SK-N-SH (cell line): ENCODE measurements at regions not wholly inside any gene's neighbourhood (a gene's known extent, or its start where the extent isn't known, plus 50 kb on each side); places are given as distances from the start of the nearest gene placed in this dataset.

Source experiments
- CTCF ChIA-PET: fragments of 300-600, 350-600 bp; formaldehyde crosslinking; extraction: SDS; loops from one replicate; lab custom pipeline; 2021; lab: Yijun Ruan, JAX
- POLR2A ChIA-PET: fragments of 350-600 bp; sonication (Branson Sonifier 250); formaldehyde crosslinking; extraction: SDS; loops from one replicate; lab custom pipeline; 2020; ENCODE audit warnings: antibody characterized with exemption, inconsistent platforms; lab: Yijun Ruan, JAX
- DNase-seq: peaks from one replicate; pipeline ENCODE4 v3.0.0; 2012
- H2AFZ ChIP-seq: fragments of 200-600 bp; sonication (generic); 2 replicates; pipeline ENCODE4 v1.8.1; 2016; ENCODE audit warnings: antibody characterized with exemption, mild to moderate bottlenecking, low read depth
- H3F3A ChIP-seq: fragments of 200-600 bp; sonication (generic); replicated peaks from 2 replicates; pipeline ENCODE3; 2016; ENCODE audit warnings: antibody characterized with exemption, mild to moderate bottlenecking; ENCODE audit not compliant: insufficient read depth
- H3K27ac ChIP-seq, 2 experiments: fragments of 200-500 bp in 1 of 2; fragments of 200-600 bp in 1 of 2; sonication (Bioruptor generic) in 1 of 2; sonication (generic), shearing (Covaris generic) in 1 of 2; 2 replicates each; pipeline versions ENCODE4 v1.5.1 to v1.6.1; 2014 to 2016; ENCODE audit warnings: low read depth in 2 of 2, inconsistent platforms in 1 of 2, low read length in 1 of 2, mild to moderate bottlenecking in 1 of 2, mixed read lengths in 1 of 2
- H3K27me3 ChIP-seq: fragments of 200-600 bp; sonication (generic), shearing (Covaris generic); 2 replicates; pipeline ENCODE4 v1.6.1; 2016; ENCODE audit warnings: mixed run types; ENCODE audit not compliant: insufficient read depth
- H3K36me3 ChIP-seq, 2 experiments: fragments of 200-500 bp in 1 of 2; fragments of 200-600 bp in 1 of 2; sonication (Bioruptor generic) in 1 of 2; sonication (generic) in 1 of 2; replicated peaks in 1 of 2; 2 replicates each; pipeline versions ENCODE3 to v1.5.1; 2014 to 2016; ENCODE audit warnings: low read length in 1 of 2, mild to moderate bottlenecking in 1 of 2; ENCODE audit not compliant: insufficient read depth in 2 of 2, control insufficient read depth in 1 of 2
- H3K4me1 ChIP-seq, 2 experiments: fragments of 200-500 bp in 1 of 2; fragments of 200-600 bp in 1 of 2; sonication (Bioruptor generic) in 1 of 2; sonication (generic), shearing (Covaris generic) in 1 of 2; 2 replicates each; pipeline versions ENCODE4 v1.5.1 to v1.6.1; 2014 to 2016; ENCODE audit warnings: low read depth in 1 of 2, low read length in 1 of 2, mixed run types in 1 of 2; ENCODE audit not compliant: insufficient read depth in 2 of 2, control insufficient read depth in 1 of 2
- H3K4me2 ChIP-seq: fragments of 200-600 bp; sonication (generic), shearing (Covaris generic); 2 replicates; pipeline ENCODE4 v1.6.1; 2017; ENCODE audit warnings: mixed run types
- H3K4me3 ChIP-seq, 2 experiments: fragments of 200-500 bp in 1 of 2; fragments of 200-600 bp in 1 of 2; sonication (Bioruptor generic) in 1 of 2; sonication (generic), shearing (Covaris generic) in 1 of 2; 2 replicates each; pipeline versions ENCODE4 v1.5.1 to v1.8.1; 2014 to 2016; ENCODE audit warnings: low read depth in 2 of 2, inconsistent platforms in 1 of 2, low read length in 1 of 2, mild to moderate bottlenecking in 1 of 2, mixed read lengths in 1 of 2, moderate library complexity in 1 of 2
- H3K79me2 ChIP-seq: fragments of 200-600 bp; sonication (generic); 2 replicates; pipeline ENCODE4 v1.8.1; 2017; ENCODE audit warnings: mild to moderate bottlenecking; ENCODE audit not compliant: insufficient read depth
- H3K9ac ChIP-seq: fragments of 200-600 bp; sonication (generic); 2 replicates; pipeline ENCODE4 v1.6.1; 2017; ENCODE audit warnings: mixed run types
- H3K9me2 ChIP-seq: fragments of 200-600 bp; sonication (generic); 2 replicates; pipeline ENCODE4 v1.6.1; 2017; ENCODE audit warnings: mixed run types
- H3K9me3 ChIP-seq: fragments of 200-600 bp; sonication (generic); 2 replicates; pipeline ENCODE4 v1.6.1; 2017; ENCODE audit warnings: mixed run types, mild to moderate bottlenecking, moderate library complexity
- H4K20me1 ChIP-seq: fragments of 200-600 bp; sonication (generic); 2 replicates; pipeline ENCODE4 v1.6.1; 2017; ENCODE audit warnings: mild to moderate bottlenecking, mixed run types; ENCODE audit not compliant: insufficient read depth
- CTCF ChIP-seq: fragments of 200-600 bp; sonication (generic); IDR thresholded peaks from 2 replicates; pipeline ENCODE4 v1.6.1; 2017; ENCODE audit warnings: antibody characterized with exemption, mild to moderate bottlenecking, moderate library complexity
- ELF1 ChIP-seq: IDR thresholded peaks from 2 replicates; pipeline ENCODE4 v1.4.0; 2012
- EZH2phosphoT487 ChIP-seq: fragments of 200-600 bp; sonication (generic); IDR thresholded peaks from 2 replicates; pipeline ENCODE4 v1.6.1; 2017; ENCODE audit warnings: low read depth, mixed run types, mild to moderate bottlenecking, antibody characterized with exemption, moderate library complexity, borderline replicate concordance
- FOXJ3 ChIP-seq: sonication (generic); formaldehyde crosslinking; IDR thresholded peaks from 2 replicates; pipeline ENCODE4 v1.5.1; 2020; ENCODE audit warnings: mild to moderate bottlenecking, missing genetic modification reagents
- FOXM1 ChIP-seq: IDR thresholded peaks from 2 replicates; pipeline ENCODE4 v1.4.0; 2012; ENCODE audit warnings: low read depth, mild to moderate bottlenecking
- GABPA ChIP-seq: IDR thresholded peaks from 2 replicates; pipeline ENCODE4 v1.4.0; 2012; ENCODE audit warnings: low read depth, mild to moderate bottlenecking
- IRF3 ChIP-seq: fragments of 150-350 bp; IDR thresholded peaks from 2 replicates; pipeline ENCODE4 v1.6.1; 2016; ENCODE audit warnings: mild to moderate bottlenecking, low read depth, low read length
- POLR2AphosphoS5 ChIP-seq: IDR thresholded peaks from 2 replicates; pipeline ENCODE4 v1.6.1; 2012; ENCODE audit warnings: low read depth, low read length
- RCOR1 ChIP-seq: fragments of 150-350 bp; IDR thresholded peaks from 2 replicates; pipeline ENCODE4 v1.6.1; 2017; ENCODE audit warnings: antibody characterized with exemption, low read length
- RFX5 ChIP-seq: IDR thresholded peaks from 2 replicates; pipeline ENCODE4 v1.6.1; 2012; ENCODE audit warnings: mild to moderate bottlenecking, improper control_type of control experiment, low read length
- RXRA ChIP-seq: IDR thresholded peaks from 2 replicates; pipeline ENCODE4 v1.4.0; 2012; ENCODE audit warnings: low read depth, mild to moderate bottlenecking, borderline replicate concordance
- SIN3A ChIP-seq: IDR thresholded peaks from 2 replicates; pipeline ENCODE4 v1.6.1; 2012; ENCODE audit warnings: low read depth, mild to moderate bottlenecking, low read length, moderate library complexity, borderline replicate concordance
- TAF1 ChIP-seq: IDR thresholded peaks from 2 replicates; pipeline ENCODE4 v1.6.1; 2012; ENCODE audit warnings: low read depth, mild to moderate bottlenecking, low read length, moderate library complexity, borderline replicate concordance
- TEAD4 ChIP-seq: IDR thresholded peaks from 2 replicates; pipeline ENCODE4 v1.4.0; 2012; ENCODE audit warnings: mild to moderate bottlenecking, borderline replicate concordance; ENCODE audit not compliant: insufficient read depth
- YY1 ChIP-seq: IDR thresholded peaks from 2 replicates; pipeline ENCODE4 v1.4.0; 2012; ENCODE audit warnings: low read depth, mild to moderate bottlenecking
- ZBTB33 ChIP-seq: IDR thresholded peaks from 2 replicates; pipeline ENCODE4 v1.4.0; 2012; ENCODE audit warnings: low read depth, borderline replicate concordance
- WGBS: methylation state at CpG from one replicate; pipeline ENCODE4 v1.1.6; 2017; ENCODE audit warnings: low lambda C conversion rate; 5-methylcytosine and 5-hydroxymethylcytosine counted together

- no peaks in the 10 kb centered on the region for H3K9me2 ChIP-seq
- H3K9ac ChIP-seq = no peak overlapping the region
- H3K9me3 ChIP-seq = no peaks in the 10 kb centered on the region
- no peak overlapping the region for H3K4me3 ChIP-seq
- H4K20me1 ChIP-seq = no peaks in the 10 kb centered on the region
- POLR2A ChIA-PET = no interaction called here
- no peak overlapping the region for H2AFZ ChIP-seq
- no peak for DNase-seq
- WGBS = 38% methylated on average over 1 of the region's 1 CpG
- no peaks in the 10 kb centered on the region for H3K79me2 ChIP-seq
- no peak for TF ChIP-seq EZH2phosphoT487
- TF ChIP-seq YY1 = no peak
- TF ChIP-seq FOXM1 = no peak
- TF ChIP-seq POLR2AphosphoS5 = no peak
- no peak for TF ChIP-seq TEAD4
- TF ChIP-seq ZBTB33 = no peak
- TF ChIP-seq RCOR1 = no peak
- no peak for TF ChIP-seq ELF1
- TF ChIP-seq GABPA = no peak
- no peak for TF ChIP-seq CTCF
- TF ChIP-seq RFX5 = no peak
- no peak for TF ChIP-seq SIN3A
- no peak for TF ChIP-seq TAF1
- TF ChIP-seq IRF3 = no peak
- TF ChIP-seq FOXJ3 (CRISPR knock-in tag) = no peak
- no peak for TF ChIP-seq RXRA
- TF ChIP-seq, all 33 proteins: peak for 0
- CTCF ChIA-PET = no interaction called here
- Histone ChIP-seq H3K27me3 (no peaks in the 10 kb centered on the region), H3K27ac (no peak overlapping the region), H3K4me1 (no peaks in the 10 kb centered on the region; a peak in 1 of 4 replicates), H3K4me2 (no peak overlapping the region), H3F3A (no peaks in the 10 kb centered on the region), H3K36me3 (no peaks in the 10 kb centered on the region)
Measured at GRCh38 chr4:151935411-151935810, 174.6 kb upstream of the GATB start.
